Brain microvascular endothelial cell (primary cell): ENCODE measurements at regions not wholly inside any gene's neighbourhood (a gene's known extent, or its start where the extent isn't known, plus 50 kb on each side); places are given as distances from the start of the nearest gene placed in this dataset.

Source experiments
- DNase-seq: peaks from one replicate; pipeline ENCODE4 v3.0.0-alpha.2; 2020
- H3K27ac ChIP-seq: fragments of 250-450 bp; sonication (Bioruptor Pico); 2 replicates; pipeline ENCODE4 v1.5.1; 2020; ENCODE audit warnings: mild to moderate bottlenecking, moderate library complexity
- H3K27me3 ChIP-seq: fragments of 250-450 bp; sonication (Bioruptor Pico); replicated peaks from 2 replicates; pipeline ENCODE4 v1.5.1; 2020; ENCODE audit warnings: mild to moderate bottlenecking
- H3K36me3 ChIP-seq: fragments of 250-450 bp; sonication (Bioruptor Pico); replicated peaks from 2 replicates; pipeline ENCODE4 v1.5.1; 2020; ENCODE audit warnings: mild to moderate bottlenecking
- H3K4me3 ChIP-seq: 2 replicates; pipeline ENCODE4 v1.5.1; 2011; ENCODE audit warnings: low read depth, mild to moderate bottlenecking, control low read depth, low read length, moderate library complexity
- in situ Hi-C: cut with HindIII; loops from 2 replicates; pipeline ENCODE4 v1.10.0; 2017; ENCODE audit warnings: low sequenced_read_pairs, low pct_ligation_motif_present
- TF ChIP-seq, protein P1 (sequence below): IDR thresholded peaks from 2 replicates; pipeline ENCODE4 v1.5.1; 2011; ENCODE audit warnings: low read depth, mild to moderate bottlenecking, moderate library complexity, low read length, control low read depth, inconsistent platforms; ENCODE audit errors: missing control alignments

- H3K36me3 ChIP-seq, result no peaks in the 10 kb centered on the region
- TF ChIP-seq, protein P1, sequence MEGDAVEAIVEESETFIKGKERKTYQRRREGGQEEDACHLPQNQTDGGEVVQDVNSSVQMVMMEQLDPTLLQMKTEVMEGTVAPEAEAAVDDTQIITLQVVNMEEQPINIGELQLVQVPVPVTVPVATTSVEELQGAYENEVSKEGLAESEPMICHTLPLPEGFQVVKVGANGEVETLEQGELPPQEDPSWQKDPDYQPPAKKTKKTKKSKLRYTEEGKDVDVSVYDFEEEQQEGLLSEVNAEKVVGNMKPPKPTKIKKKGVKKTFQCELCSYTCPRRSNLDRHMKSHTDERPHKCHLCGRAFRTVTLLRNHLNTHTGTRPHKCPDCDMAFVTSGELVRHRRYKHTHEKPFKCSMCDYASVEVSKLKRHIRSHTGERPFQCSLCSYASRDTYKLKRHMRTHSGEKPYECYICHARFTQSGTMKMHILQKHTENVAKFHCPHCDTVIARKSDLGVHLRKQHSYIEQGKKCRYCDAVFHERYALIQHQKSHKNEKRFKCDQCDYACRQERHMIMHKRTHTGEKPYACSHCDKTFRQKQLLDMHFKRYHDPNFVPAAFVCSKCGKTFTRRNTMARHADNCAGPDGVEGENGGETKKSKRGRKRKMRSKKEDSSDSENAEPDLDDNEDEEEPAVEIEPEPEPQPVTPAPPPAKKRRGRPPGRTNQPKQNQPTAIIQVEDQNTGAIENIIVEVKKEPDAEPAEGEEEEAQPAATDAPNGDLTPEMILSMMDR, result no peak
- no peak for DNase-seq
- H3K27ac ChIP-seq, result no peak overlapping the region
- in situ Hi-C loops, result no loop called here
- H3K27me3 ChIP-seq, result peaks cover 24% of the 10 kb centered on the region
- no peak overlapping the region for H3K4me3 ChIP-seq
Measured at GRCh38 chr2:105647731-105648130, 97.0 kb upstream of the NCK2 start.

- DNase-seq, result no peak
- TF ChIP-seq, protein P1, result no peak
- no peak overlapping the region for H3K27ac ChIP-seq
- no peak overlapping the region for H3K4me3 ChIP-seq
- no peaks in the 10 kb centered on the region for H3K36me3 ChIP-seq
- in situ Hi-C loops, result no loop called here
- H3K27me3 ChIP-seq, result peaks cover 24% of the 10 kb centered on the region
Measured at GRCh38 chr2:105646774-105647076, 98.0 kb upstream of the NCK2 start.

DNA sequence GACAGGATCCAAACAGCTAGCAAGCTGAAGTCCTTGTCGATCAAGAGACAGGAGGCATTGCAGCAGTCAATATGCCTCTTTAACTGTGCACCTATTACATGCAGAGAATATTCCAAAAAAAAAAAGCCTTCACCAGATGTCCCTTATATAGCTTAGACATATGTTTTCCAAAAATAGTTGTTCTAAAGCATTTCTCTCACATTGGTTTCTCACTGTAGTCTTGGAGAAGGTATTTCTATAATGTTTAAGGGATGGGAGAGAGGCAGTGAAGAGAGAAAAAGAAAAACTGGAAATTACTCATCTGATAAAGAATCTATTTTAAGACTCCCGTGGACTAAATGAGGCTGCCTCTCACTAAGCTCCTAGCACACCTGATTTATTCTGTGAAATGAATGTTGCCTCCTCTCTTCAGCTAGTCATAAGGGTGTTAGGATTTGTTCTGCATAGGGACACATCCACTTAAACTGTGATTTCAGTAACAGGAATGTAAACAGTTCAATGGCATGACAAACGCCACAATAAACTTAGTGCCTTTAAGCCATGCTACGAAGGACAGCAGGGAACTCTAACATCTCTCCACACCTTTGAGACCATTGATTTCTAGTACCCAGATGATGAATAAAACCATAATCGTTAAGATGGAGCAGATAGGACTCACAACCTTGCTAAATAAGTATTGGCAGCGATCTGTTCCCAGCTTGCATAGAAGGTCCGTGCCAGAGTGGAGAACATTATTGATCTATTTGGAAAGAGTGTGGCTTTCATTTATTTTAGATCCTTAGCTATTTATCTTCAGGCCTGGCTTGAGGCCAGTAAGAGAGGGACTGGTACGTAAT, 98.6 kb upstream of the NCK2 start:
- in situ Hi-C loops, result no loop called here
- TF ChIP-seq, protein P1, result no peak
- Histone ChIP-seq H3K27ac (no peak overlapping the region), H3K36me3 (no peaks in the 10 kb centered on the region), H3K27me3 (peaks cover 24% of the 10 kb centered on the region), H3K4me3 (no peak overlapping the region)
- no peak for DNase-seq

DNA sequence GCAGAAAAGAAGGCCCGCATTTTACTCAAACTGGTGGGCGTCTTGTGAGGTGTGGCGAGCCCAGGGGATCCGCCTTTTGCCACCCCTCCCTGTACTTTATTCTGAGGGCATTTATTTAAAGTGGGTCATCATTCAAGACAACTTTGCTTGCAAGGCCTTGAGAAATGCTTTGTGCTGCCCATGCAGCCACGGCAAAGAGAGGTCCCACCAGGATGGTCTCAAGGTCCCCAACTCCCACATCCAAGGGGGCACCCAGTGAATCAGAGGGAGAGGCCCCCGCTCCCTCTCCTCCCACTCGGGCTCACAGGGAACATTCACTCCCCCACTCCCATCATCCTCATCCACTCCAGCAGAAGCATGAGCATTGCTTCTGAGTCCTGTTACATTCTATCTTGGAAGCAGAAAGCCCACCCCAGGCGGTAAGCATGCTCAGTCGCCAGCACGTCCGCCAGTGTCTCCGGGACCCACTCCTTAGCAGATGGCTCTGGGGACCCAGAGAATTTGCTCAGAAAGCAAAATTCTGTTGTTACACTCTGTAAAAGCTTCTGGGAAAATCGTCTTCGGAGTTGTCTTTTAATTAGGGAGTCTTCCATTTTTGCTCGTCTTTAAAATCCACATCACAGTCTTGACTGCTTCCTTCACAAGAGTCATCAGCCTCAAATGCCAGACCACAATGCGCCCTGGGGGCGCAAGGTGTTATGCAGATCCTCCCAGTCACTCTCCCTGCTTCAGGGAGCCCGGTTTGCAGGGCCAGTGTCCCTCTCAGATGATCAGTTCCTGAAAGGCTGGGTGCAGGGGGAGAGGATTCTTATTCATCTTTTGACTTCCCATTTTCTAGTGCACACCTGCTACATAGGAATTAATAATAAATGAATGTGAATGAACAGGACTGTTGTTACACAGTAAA, 99.4 kb upstream of the NCK2 start:
- Histone ChIP-seq H3K36me3 (no peaks in the 10 kb centered on the region), H3K27ac (no peak overlapping the region), H3K4me3 (no peak overlapping the region), H3K27me3 (peaks cover 24% of the 10 kb centered on the region)
- no peak for DNase-seq
- in situ Hi-C loops, result no loop called here
- TF ChIP-seq, protein P1, result no peak

GRCh38 chr2:105644174-105644980, 100.3 kb upstream of the NCK2 start:
- TF ChIP-seq, protein P1, result no peak
- no peak for DNase-seq
- Histone ChIP-seq H3K27me3 (peaks cover 24% of the 10 kb centered on the region), H3K4me3 (no peak overlapping the region), H3K27ac (no peak overlapping the region), H3K36me3 (no peaks in the 10 kb centered on the region)
- in situ Hi-C loops, result no loop called here
